PFSK-1 (cell line): ENCODE measurements at regions not wholly inside any gene's neighbourhood (a gene's known extent, or its start where the extent isn't known, plus 50 kb on each side); places are given as distances from the start of the nearest gene placed in this dataset.

Source experiments
- FOXP2 ChIP-seq: optimal IDR thresholded peaks from 2 replicates; pipeline ENCODE3; 2011; ENCODE audit warnings: borderline replicate concordance, control low read depth, inconsistent platforms; ENCODE audit not compliant: insufficient read depth; ENCODE audit errors: extremely low read length, extremely low read depth
- POLR2AphosphoS5 ChIP-seq: IDR thresholded peaks from 2 replicates; pipeline ENCODE4 v1.6.1; 2012; ENCODE audit warnings: low read depth, mild to moderate bottlenecking, control low read depth, low read length, moderate library complexity
- TF ChIP-seq, protein P1 (sequence below), 2 experiments: IDR thresholded peaks; 2 replicates each; pipeline versions ENCODE4 v1.6.1 to v1.8.0; 2011 to 2012; ENCODE audit warnings: low read depth in 2 of 2, low read length in 2 of 2, control low read depth in 1 of 2, inconsistent platforms in 1 of 2, mild to moderate bottlenecking in 1 of 2, moderate library complexity in 1 of 2; ENCODE audit not compliant: insufficient read depth in 1 of 2

DNA sequence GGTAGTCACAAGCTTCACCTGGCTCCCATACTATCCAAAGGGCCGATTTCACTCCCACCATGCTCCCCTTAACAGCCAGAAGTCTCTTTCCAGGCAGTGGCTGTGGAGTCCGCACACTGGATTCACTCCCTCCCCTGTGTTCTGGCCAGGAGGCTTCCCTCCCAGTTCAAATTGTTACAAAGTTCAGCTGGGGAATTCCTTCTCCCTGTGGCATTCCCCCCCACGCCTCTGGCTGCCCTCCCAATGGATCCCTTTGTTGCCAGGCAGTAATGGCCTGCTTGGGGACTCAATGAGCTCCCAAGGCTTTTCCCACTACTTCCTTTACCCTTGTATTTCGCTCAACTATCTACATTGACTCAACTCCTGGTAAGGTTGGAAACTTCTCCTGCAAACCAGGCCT, 1921.4 kb upstream of the PCDH20 start:
- TF ChIP-seq POLR2AphosphoS5, result no peak
- TF ChIP-seq, protein P1, sequence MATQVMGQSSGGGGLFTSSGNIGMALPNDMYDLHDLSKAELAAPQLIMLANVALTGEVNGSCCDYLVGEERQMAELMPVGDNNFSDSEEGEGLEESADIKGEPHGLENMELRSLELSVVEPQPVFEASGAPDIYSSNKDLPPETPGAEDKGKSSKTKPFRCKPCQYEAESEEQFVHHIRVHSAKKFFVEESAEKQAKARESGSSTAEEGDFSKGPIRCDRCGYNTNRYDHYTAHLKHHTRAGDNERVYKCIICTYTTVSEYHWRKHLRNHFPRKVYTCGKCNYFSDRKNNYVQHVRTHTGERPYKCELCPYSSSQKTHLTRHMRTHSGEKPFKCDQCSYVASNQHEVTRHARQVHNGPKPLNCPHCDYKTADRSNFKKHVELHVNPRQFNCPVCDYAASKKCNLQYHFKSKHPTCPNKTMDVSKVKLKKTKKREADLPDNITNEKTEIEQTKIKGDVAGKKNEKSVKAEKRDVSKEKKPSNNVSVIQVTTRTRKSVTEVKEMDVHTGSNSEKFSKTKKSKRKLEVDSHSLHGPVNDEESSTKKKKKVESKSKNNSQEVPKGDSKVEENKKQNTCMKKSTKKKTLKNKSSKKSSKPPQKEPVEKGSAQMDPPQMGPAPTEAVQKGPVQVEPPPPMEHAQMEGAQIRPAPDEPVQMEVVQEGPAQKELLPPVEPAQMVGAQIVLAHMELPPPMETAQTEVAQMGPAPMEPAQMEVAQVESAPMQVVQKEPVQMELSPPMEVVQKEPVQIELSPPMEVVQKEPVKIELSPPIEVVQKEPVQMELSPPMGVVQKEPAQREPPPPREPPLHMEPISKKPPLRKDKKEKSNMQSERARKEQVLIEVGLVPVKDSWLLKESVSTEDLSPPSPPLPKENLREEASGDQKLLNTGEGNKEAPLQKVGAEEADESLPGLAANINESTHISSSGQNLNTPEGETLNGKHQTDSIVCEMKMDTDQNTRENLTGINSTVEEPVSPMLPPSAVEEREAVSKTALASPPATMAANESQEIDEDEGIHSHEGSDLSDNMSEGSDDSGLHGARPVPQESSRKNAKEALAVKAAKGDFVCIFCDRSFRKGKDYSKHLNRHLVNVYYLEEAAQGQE (IDR thresholded peaks at IDR 0.05; ENCODE audit: insufficient read depth in 1 of 2, low read depth in 2 of 2, low read length in 2 of 2), result no peak
- no peak for TF ChIP-seq FOXP2
